ENCODE measurements at regions not wholly inside any gene's neighbourhood (a gene's known extent, or its start where the extent isn't known, plus 50 kb on each side); places are given as distances from the start of the nearest gene placed in this dataset.

- Histone ChIP-seq H3K4me2 (ENCODE audit: low read depth, low read length, poor library complexity, severe bottlenecking) (no peak overlapping the region), H3K36me3 (ENCODE audit: low read length) (no peaks in the 10 kb centered on the region), H3F3A (ENCODE audit: insufficient read depth) (no peaks in the 10 kb centered on the region), H3K9ac (ENCODE audit: low read length) (no peak overlapping the region), H3K79me2 (ENCODE audit: insufficient read depth, low read length) (no peaks in the 10 kb centered on the region), H4K20me1 (ENCODE audit: low read depth, low read length) (no peaks in the 10 kb centered on the region), H3K9me3 (ENCODE audit: insufficient read depth, low read length) (no peaks in the 10 kb centered on the region), H2AFZ (ENCODE audit: low read depth, low read length, severe bottlenecking) (no peak overlapping the region), H3K4me3 (ENCODE audit: insufficient read depth, low read length, poor library complexity, severe bottlenecking) (no peak overlapping the region), H3K9me2 (replicated peaks; ENCODE audit: insufficient read depth, low read length) (no peaks in the 10 kb centered on the region), H3K27me3 (ENCODE audit: low read length) (0 out of 2 replicates have a peak, but pooled peaks cover 2% of the 10 kb centered on the region), H3K27ac (ENCODE audit: low read depth, low read length) (no peak overlapping the region)
- TF ChIP-seq CTCF (IDR thresholded peaks at IDR 0.05; ENCODE audit: insufficient read depth, low read length, poor library complexity, severe bottlenecking) = no peak
- TF ChIP-seq EZH2phosphoT487 (conservative IDR thresholded peaks at IDR 0.05; ENCODE audit: low read length) = no peak
Observed at GRCh38 chr20:51079488-51079887, 56.6 kb upstream of the KCNG1 start.

- H3K4me2 ChIP-seq (ENCODE audit: low read depth, low read length, poor library complexity, severe bottlenecking) = no peak overlapping the region
- no peaks in the 10 kb centered on the region for H3K79me2 ChIP-seq (ENCODE audit: insufficient read depth, low read length)
- no peaks in the 10 kb centered on the region for H3K9me3 ChIP-seq (ENCODE audit: insufficient read depth, low read length)
- H3F3A ChIP-seq (ENCODE audit: insufficient read depth) = no peaks in the 10 kb centered on the region
- no peaks in the 10 kb centered on the region for H4K20me1 ChIP-seq (ENCODE audit: low read depth, low read length)
- TF ChIP-seq EZH2phosphoT487 (conservative IDR thresholded peaks at IDR 0.05; ENCODE audit: low read length) (no peak), CTCF (IDR thresholded peaks at IDR 0.05; ENCODE audit: insufficient read depth, low read length, poor library complexity, severe bottlenecking) (no peak)
- H3K4me3 ChIP-seq (ENCODE audit: insufficient read depth, low read length, poor library complexity, severe bottlenecking) = no peak overlapping the region
- H3K36me3 ChIP-seq (ENCODE audit: low read length) = no peaks in the 10 kb centered on the region
- H3K9ac ChIP-seq (ENCODE audit: low read length) = no peak overlapping the region
- no peaks in the 10 kb centered on the region for H3K9me2 ChIP-seq (replicated peaks; ENCODE audit: insufficient read depth, low read length)
- no peak overlapping the region for H2AFZ ChIP-seq (ENCODE audit: low read depth, low read length, severe bottlenecking)
- H3K27ac ChIP-seq (ENCODE audit: low read depth, low read length) = no peak overlapping the region
- H3K27me3 ChIP-seq (ENCODE audit: low read length) = 0 out of 2 replicates have a peak, but pooled peaks cover 5% of the 10 kb centered on the region
Observed at GRCh38 chr20:51077686-51078060, 54.8 kb upstream of the KCNG1 start.

- Histone ChIP-seq H3K9me2 (replicated peaks; ENCODE audit: insufficient read depth, low read length) (no peaks in the 10 kb centered on the region), H4K20me1 (ENCODE audit: low read depth, low read length) (no peaks in the 10 kb centered on the region), H3K27ac (ENCODE audit: low read depth, low read length) (no peak overlapping the region), H3K9me3 (ENCODE audit: insufficient read depth, low read length) (no peaks in the 10 kb centered on the region), H3K79me2 (ENCODE audit: insufficient read depth, low read length) (no peaks in the 10 kb centered on the region), H3K9ac (ENCODE audit: low read length) (no peak overlapping the region), H3K36me3 (ENCODE audit: low read length) (no peaks in the 10 kb centered on the region), H3K4me3 (ENCODE audit: insufficient read depth, low read length, poor library complexity, severe bottlenecking) (no peak overlapping the region), H3K27me3 (ENCODE audit: low read length) (0 out of 2 replicates have a peak, but pooled peaks cover 5% of the 10 kb centered on the region), H3K4me2 (ENCODE audit: low read depth, low read length, poor library complexity, severe bottlenecking) (no peak overlapping the region), H2AFZ (ENCODE audit: low read depth, low read length, severe bottlenecking) (no peak overlapping the region), H3F3A (ENCODE audit: insufficient read depth) (no peaks in the 10 kb centered on the region)
- TF ChIP-seq EZH2phosphoT487 (conservative IDR thresholded peaks at IDR 0.05; ENCODE audit: low read length) (no peak), CTCF (IDR thresholded peaks at IDR 0.05; ENCODE audit: insufficient read depth, low read length, poor library complexity, severe bottlenecking) (no peak)
Observed at GRCh38 chr20:51076786-51077685, 54.1 kb upstream of the KCNG1 start.

Data from SU-DHL-6 (cell line).